ENCODE measurements at regions not wholly inside any gene's neighbourhood (a gene's known extent, or its start where the extent isn't known, plus 50 kb on each side); places are given as distances from the start of the nearest gene placed in this dataset.
"Not testable (repeated sequence)": the region's sequence is repeated elsewhere in the genome, so short reads cannot be mapped to it uniquely, and the experiment has no call there.

- DNase-seq (ENCODE audit: extremely low spot score, insufficient read length, low read depth) (no peak), FAIRE-seq (no peak)
Measured at GRCh38 chr14:37711356-37711830, 116.0 kb downstream of the TTC6 start.

GRCh38 chr14:37711831-37712475 is 116.5 kb downstream of the TTC6 start:
- FAIRE-seq (no peak), DNase-seq (ENCODE audit: extremely low spot score, insufficient read length, low read depth) (no peak)

DNA sequence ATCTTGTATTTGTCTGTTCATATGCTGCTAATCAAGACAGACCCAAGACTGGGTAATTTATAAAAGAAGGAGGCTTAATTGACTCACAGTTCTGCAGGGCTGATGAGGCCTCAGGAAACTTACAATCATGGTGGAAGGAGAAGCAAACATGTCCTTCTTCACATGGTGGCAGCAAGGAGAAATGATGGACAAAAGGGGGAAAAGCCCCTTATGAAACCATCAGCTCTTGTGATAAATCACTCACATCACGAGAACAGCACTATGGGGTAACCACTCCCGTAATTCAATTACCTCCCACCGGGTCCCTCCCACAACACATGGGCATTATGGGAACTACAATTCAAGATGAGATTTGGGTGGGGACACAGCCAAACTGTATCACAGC is 117.0 kb downstream of the TTC6 start:
- FAIRE-seq; DNase-seq (ENCODE audit: extremely low spot score, insufficient read length, low read depth): not testable (repeated sequence)

- no peak for DNase-seq (ENCODE audit: extremely low spot score, insufficient read length, low read depth)
- FAIRE-seq: no peak
Measured at GRCh38 chr14:37712976-37713431, 117.6 kb downstream of the TTC6 start.

- DNase-seq (ENCODE audit: extremely low spot score, insufficient read length, low read depth) (no peak), FAIRE-seq (no peak)
Measured at GRCh38 chr14:37720131-37720530, 124.7 kb downstream of the TTC6 start.

DNA sequence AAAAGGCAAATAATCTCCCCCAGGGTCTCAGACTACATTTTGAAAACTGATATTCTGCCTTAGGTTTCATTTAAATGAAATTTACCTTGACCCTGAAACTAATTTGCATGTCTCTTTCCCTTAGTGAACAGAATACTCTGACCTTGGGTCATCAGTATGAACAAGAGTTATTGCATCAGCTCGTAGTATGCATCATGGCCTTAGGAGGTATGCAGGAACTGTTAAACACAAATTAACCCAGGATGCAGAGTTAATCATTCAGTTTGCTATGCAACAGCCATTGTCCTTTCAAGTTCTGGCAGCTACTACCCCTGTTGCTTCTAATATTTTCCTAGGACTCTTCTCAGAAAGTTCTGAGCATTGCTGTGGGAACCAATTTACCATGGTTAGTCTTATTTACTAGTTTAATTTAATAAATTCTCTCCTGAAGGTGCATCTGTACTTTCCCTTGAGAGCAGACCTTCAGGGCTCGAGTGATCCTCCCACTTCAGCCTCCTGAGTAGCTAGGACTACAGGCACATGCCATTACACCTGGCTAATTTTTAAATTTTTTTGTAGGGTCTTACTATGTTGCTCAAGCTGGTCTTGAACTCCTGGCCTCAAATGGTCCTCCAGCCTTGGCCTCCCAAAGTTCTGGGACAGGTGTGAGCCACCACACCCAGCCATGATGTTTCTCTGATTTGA is 126.7 kb downstream of the TTC6 start:
- DNase-seq (ENCODE audit: extremely low spot score, insufficient read length, low read depth) (no peak), FAIRE-seq (no peak)

DNA sequence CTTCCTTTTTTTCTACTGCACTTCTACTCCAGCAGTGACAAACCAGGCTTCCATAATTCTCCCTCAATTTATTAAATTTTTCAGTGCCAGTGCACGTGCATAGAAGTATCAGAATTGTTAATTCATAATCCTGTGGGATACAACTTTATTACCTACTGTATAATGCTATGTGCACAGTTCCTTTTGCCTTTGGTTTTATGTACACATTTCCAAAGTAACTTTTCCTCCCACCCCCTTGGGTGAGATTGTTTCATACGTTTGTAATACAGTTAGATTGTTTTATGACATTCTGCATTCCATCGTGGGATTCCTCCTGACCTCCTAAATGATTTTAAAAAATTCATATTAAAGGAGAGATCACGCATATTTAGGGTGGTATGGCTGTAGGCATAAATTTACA is 128.1 kb downstream of the TTC6 start:
- FAIRE-seq (no peak), DNase-seq (ENCODE audit: extremely low spot score, insufficient read length, low read depth) (no peak)

DNA sequence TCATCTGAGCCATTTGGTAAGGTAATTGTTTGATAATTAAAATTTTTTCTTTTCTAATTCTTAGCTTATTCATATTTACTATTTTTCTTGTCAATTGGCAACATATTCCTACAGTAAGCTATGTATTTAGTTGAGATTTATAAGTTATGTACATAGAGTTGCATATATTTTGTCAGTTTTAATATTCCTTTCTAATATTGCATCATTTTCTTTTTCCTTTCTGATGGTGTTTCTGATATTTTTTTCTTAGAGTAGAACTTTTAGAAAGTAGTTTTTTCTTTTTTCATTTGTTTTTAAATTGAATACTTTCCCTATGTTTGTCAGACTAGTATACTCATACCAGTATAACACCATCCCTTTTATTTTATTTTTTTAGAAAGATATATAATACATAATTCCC is 131.3 kb downstream of the TTC6 start:
- FAIRE-seq: no peak
- DNase-seq (ENCODE audit: extremely low spot score, insufficient read length, low read depth): no peak

- FAIRE-seq (no peak), DNase-seq (ENCODE audit: extremely low spot score, insufficient read length, low read depth) (no peak)
Measured at GRCh38 chr14:37729218-37729617, 133.8 kb downstream of the TTC6 start.

DNA sequence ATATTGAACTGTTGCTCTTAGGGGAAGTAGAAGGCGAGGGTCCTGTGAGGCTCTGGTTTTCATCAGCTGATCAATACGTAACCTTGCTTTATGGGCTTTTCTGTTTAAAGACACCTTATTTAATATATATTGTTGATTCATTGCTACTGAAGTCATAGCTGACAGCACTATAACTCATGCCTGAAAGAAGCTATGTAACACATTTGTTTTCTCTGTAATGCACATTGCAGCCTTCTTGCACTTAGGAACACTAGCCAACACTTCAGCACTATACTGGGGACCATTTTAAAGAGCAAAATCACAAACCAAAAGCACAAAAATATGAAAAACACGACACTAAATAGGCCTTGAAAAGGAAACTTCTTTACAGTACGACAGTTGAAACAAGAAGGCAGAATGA is 135.7 kb downstream of the TTC6 start:
- FAIRE-seq (no peak), DNase-seq (ENCODE audit: extremely low spot score, insufficient read length, low read depth) (no peak)

DNA sequence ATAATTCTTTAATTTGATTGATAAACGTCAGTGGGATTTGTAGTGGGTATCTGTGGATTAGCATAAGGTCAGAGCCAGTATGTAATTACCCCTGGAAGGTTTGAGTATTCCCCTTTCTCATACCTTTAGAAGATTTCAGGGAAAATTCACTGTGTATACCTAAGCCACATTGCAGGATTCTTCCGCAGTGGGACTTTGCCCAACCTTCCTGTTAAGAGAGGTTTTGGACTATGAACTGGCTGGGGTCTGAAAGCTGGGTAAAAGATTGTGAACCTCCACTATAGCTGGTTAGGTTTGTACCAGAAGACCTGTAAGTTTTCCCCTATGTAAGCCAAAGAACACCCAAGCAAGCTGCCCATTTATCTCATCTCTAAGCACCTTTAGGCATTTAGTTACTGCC is 150.2 kb downstream of the TTC6 start:
- no peak for FAIRE-seq

DNA sequence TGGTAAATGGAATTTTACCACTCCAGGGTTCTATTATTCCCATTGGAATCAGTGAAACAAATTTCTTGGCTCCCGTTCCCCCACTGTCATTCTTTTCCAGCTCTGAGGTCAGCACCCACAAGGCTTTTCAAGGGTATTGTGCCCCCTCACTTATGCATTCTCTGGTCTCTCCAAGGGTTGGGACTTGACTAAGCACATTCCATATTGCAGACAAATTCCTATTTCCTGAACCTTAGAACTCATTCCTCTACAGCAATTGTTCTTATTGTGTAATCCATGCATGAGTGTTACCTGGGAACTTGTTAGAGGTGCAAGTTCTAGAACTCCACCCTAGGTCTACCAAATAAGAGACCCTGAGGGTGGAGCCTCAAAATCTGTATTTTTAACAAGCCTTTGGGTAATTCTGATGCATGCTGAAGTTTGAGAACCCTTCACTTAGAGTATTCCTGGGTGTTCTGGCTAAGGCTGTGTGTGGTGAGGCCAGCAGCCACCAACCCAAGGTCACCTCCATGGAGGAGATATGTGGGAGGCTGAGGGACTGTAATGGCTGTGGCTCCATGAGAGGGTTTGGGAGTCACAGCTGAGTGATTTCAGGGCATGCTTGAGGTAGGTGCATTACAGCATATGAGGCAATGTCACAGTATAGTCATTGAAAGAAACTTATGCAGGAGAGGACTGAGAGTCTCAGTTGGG is 150.9 kb downstream of the TTC6 start:
- no peak for DNase-seq (ENCODE audit: extremely low spot score, insufficient read length, low read depth)
- no peak for FAIRE-seq

More for the DNA sequence above, 150.2 kb downstream of the TTC6 start:
- no peak for DNase-seq (ENCODE audit: extremely low spot score, insufficient read length, low read depth)

DNA sequence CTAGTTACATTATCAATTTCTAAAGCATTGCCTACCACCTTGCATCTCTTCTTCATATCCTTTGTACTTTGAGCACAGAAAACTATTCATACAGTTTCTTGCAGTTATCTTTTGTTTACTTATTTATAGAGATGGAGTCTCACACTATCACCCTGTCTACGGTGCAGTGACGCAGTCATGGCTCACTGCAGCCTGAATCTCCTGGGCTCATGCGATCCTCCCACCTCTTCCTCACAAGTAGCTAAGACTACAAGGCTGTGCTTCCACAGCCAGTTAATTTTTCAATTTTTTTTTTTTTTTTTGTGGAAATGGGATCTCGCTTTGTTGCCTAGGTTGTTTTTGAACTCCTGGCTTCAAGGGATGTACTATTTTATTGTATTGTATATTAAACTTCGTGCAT is 158.0 kb downstream of the TTC6 start:
- DNase-seq (ENCODE audit: extremely low spot score, insufficient read length, low read depth) (no peak), FAIRE-seq (no peak)

DNA sequence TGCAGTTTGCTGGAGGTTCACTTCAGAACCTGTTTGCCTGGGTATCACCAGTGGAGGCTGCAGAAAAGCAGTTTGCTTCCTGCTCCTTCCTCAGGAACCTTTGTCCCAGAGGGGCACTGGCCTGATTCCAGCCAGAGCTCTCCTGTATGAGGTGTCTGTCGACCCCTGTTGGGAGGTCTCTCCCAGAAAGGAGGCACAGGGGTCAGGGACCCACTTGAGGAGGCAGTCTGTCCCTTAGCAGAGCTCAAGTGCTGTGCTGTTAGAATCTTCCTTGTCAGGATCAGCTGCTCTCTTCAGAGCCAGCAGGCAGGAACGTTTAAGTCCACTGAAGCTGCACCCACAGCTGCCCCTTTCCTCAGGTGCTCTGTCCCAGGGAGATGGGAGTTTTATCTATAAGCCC is 164.8 kb downstream of the TTC6 start:
- DNase-seq (ENCODE audit: extremely low spot score, insufficient read length, low read depth); FAIRE-seq: not testable (repeated sequence)

GRCh38 chr14:37763266-37763665 is 167.8 kb downstream of the TTC6 start:
- FAIRE-seq (no peak), DNase-seq (ENCODE audit: extremely low spot score, insufficient read length, low read depth) (no peak)

DNA sequence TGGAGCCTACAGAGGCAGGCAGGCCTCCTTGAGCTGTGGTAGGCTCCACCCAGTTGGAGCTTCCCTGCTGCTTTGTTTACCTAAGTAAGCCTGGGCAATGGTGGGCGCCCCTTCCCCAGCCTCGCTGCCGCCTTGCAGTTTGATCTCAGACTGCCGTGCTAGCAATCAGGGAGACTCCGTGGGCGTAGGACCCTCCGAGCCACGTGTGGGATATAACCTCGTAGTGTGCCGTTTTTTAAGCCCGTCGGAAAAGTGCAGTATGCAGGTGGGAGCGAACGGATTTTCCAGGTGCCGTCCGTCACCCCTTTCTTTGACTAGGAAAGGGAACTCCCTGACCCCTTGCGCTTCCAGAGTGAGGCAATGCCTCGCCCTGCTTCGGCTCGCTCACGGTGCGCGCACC is 176.9 kb downstream of the TTC6 start:
- not testable (repeated sequence) for FAIRE-seq; DNase-seq (ENCODE audit: extremely low spot score, insufficient read length, low read depth)

DNA sequence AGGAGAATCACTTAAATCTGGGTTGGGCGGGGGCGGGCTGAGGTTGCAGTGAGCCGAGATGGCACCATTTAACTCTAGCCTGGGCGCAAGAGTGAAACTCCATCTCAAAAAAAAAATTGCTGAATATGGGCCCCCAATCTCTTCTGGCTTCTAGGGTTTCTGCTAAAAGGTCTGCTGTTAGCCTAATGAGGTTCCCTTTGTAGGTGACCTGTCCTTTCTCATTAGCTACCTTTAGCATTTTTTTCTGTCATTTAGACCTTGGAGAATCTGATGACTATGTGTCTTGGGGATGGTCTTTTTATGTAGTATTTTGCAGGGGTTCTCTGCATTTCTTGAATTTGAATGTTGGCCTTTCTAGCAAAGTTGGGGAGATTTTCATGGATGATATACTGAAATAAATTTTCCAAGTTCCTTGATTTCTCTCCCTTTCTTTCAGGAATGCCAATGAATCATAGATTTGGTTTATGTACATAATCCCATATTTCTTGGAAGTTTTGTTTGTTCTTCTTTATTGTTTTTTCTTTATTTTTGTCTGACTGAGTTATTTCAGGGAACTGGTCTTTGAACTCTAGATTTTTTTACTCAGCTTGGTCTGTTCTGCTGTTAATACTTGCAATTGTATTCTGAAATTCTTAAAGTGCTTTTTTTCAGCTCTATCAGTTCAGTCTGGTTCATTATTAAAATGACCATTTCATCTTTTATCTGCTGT is 181.5 kb downstream of the TTC6 start:
- DNase-seq (ENCODE audit: extremely low spot score, insufficient read length, low read depth) (no peak), FAIRE-seq (no peak)

- DNase-seq (ENCODE audit: extremely low spot score, insufficient read length, low read depth): no peak
- FAIRE-seq: no peak
Measured at GRCh38 chr14:37778135-37778943, 182.9 kb downstream of the TTC6 start.

- no peak for FAIRE-seq
Measured at GRCh38 chr14:37779480-37779879, 184.1 kb downstream of the TTC6 start.

DNA sequence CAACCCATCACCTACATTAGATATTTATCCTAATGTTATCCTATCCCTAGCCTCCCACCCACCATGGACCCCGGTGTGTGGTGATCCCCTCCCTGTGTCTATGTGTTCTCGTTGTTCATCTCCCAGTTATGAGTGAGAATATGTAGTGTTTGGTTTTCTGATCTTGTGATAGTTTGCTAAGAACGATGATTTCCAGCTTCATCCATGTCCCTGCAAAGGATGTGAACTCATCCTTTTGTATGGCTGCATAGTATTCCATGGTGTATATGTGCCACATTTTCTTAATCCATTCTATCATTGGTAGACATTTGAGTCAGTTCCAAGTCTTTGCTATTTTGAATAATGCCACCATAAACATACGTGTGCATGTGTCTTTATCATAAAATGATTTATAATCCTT is 185.3 kb downstream of the TTC6 start:
- not testable (repeated sequence) for DNase-seq (ENCODE audit: extremely low spot score, insufficient read length, low read depth); FAIRE-seq

More at GRCh38 chr14:37779480-37779879, 184.1 kb downstream of the TTC6 start:
- no peak for DNase-seq (ENCODE audit: extremely low spot score, insufficient read length, low read depth)

Measured in GM18507 (cell line).